CD4-positive, alpha-beta T cell treated with Interleukin-2 at 100 ng/mL for 4 hours (primary cell): ENCODE measurements at regions not wholly inside any gene's neighbourhood (a gene's known extent, or its start where the extent isn't known, plus 50 kb on each side); places are given as distances from the start of the nearest gene placed in this dataset.

Experiments
- DNase-seq: peaks from one replicate; pipeline ENCODE4 v3.0.0-alpha.2; 2020; ENCODE audit warnings: low spot score

DNA sequence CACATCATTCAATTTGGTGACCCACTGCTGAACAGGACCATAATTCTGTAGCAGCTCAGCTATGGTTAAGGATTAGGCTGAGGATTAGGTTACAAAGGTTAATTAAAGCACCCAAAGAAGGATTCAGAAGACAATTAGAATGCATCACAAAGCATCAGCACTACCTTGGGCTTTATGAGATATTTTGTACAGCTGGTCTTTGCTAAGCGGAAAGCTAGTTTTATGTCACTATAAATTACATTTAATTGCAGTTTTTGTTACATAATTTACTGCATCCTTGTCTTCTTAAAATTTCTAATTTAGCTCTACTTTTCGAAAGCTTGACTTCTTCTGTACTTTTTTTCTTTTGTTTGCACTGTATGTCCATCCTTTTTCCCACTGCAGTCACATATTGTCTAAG is 711.5 kb downstream of the RPS29 start:
- DNase-seq: no peak

DNA sequence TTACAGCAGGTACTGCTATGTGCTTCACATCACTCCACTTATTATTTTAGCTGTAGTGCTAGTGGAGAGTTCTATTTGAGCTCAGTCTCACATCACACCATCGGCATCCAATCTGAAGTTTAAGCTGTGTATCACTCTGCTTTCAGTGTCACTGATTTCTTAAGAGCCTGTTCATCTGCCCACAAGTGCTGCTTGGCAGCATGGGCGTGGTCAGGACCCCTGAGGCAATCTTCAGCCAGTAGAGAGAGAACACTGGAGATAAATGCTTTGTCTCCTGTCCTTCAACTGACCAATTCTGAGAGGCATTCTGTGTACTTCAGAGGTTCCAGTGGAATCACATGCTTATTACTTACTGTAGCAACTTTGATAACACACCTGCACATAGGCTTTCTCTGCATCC is 728.8 kb downstream of the RPS29 start:
- no peak for DNase-seq

DNA sequence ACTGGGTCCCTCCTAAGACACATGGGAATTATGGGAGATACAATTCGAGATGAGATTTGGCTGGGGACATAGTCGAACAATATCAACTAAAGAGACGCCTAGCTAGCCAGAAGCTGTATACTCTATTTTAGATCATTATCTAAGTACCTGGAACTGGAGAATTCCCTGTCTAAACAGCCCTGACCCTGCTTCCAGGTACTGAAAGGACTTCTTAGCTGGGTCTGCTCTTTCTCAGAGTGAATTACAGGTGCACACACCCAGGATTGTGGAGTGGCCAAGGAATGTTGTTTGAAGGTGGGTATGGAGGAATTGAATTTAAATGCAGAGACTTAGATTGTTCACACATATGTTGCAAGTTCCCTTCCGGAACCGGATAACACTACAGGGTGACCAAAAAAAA is 733.0 kb downstream of the RPS29 start:
- no peak for DNase-seq

DNA sequence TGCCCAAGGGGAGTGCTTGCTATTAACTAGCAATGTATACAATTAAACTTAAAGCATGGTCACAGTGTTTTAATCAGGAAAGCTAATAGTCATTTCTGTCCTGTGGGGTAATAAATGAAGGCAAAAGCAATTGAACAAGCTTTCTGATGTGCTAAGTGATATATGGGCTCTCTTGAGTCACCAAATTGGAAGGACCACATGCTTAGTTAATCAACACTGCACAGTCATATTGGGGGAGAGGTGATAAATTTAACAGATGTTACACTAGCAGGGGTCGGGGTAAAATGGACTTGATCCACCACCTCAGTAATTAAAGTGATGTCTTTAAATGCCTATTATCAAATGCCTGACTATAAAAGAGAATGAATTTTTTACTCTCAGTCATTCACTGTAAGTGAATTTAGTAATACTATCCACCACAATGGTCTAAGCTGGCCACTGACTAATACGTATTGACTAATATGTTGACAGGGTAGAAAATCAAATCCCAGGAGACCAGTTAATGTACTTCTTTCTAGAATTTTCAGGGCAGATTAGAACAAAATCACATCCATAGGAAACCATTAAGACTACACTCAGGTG is 736.3 kb downstream of the RPS29 start:
- no peak for DNase-seq

DNA sequence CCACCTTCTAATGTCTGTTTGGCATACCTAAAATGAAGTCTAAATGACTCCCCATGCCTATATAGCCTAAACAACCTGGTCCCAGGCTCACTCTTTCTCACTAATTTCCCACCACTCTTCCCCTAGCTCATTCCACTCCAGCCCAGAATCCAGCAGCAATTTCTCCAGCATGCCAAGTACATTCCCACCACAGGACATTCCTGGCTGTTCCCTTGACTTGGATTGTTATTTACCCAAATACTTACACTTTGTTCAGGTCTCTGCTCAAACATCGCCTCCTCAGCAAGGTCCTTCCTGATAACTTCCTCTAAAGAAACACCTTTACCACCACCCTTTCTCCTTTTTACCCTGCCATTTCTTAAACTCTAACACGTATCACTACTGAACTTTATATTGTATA is 743.4 kb downstream of the RPS29 start:
- no peak for DNase-seq

DNA sequence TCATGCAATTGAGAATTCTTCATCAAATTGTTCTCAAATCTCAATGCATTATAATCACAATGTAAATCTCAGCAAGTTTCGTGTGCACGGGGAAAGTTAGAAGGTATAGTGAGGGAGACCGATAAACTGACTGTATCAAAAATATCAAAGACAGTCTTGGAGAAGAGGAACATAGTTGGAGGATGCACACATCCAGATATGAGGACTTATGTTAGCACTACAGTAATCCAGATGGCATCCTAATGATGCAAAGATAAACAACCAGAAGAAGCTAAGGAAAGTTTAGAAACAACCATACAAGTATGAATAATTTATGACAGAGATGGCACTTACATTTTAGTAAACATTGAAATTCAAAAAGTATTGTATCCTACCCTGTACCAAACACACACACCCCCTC is 760.1 kb downstream of the RPS29 start:
- no peak for DNase-seq

DNA sequence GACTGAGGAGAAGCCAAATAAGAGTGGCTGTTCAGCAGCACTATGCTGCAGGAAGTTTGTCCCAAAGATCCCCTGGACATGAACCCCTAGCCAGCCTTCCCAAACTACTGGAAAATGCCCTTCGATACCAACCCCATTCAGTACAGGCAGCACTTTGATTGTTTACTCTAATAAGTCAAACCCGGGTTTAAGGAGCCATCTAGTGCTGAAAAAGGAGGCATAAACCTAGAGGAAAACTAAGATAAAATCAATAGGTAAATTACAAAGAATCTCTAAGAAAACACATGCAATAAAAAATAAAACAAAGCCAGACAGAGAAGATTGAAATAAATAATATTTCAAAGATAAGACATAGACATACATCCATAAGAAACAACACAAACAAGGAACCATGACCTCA is 771.6 kb downstream of the RPS29 start:
- DNase-seq: no peak

DNA sequence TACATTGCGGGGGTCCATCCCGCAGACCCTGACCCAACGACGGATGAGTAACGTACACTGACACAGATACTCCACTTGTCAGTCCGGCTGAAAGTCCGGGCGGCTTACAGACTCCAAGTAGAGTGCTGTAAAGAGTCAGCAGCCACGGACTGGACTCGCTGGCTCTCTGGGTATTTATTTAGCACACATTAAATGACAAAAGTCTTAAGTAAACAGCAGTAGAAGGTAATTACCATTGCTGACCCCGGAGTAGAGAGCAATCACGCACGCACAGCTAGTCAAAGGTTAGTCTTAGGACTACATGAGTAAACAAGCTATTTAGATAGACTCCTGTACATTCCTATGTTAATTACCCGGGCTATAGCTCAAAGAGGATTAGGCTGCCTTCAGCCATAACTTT is 780.9 kb downstream of the RPS29 start:
- DNase-seq: no peak

DNA sequence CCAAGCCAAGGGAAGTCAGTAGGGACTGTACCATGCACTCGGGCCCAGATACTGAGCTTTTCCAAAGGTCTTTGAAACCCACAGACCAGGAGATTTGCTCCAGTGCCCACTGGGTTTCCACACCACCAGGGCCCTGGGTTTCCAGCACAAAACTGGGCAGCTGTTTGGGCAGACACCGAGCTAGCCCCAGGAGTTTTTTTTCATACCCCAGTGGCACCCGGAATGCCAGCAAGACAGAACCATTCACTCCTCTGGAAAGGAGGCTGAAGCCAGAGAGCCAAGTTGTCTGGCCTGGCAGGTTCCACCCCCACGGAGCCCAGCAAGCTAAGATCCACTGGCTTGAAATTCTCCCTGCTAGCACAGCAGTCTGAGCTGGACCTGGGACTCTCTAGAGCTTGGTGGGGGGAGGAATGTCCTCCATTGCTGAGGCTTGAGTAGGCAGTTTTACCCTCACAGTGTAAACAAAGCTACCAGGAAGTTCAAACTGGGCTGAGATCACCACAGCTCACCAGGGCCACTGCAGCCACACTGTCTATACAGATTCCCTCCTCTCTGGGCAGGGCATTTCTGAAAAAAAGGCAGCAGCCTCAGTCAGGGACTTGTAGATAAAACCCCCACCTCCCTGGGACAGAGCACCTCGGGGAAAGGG is 793.7 kb downstream of the RPS29 start:
- no peak for DNase-seq

DNA sequence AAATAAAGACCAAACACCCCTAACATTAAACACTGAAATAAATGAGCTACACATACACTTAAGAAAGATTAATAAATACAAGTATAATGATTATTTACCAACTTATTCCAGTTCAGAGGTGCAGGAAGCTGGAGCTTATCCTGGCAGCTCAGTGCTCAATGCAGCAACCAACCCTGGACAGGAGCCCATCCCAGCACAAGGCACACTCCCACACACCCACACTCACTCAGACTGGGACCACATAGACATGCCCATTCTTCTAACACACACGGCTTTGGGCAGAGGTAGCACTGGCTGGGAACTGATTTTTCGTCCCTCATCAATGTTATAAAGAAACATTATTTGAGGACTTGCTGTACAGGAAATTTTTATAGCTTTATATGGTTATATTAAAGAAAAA is 797.4 kb downstream of the RPS29 start:
- DNase-seq: no peak

DNA sequence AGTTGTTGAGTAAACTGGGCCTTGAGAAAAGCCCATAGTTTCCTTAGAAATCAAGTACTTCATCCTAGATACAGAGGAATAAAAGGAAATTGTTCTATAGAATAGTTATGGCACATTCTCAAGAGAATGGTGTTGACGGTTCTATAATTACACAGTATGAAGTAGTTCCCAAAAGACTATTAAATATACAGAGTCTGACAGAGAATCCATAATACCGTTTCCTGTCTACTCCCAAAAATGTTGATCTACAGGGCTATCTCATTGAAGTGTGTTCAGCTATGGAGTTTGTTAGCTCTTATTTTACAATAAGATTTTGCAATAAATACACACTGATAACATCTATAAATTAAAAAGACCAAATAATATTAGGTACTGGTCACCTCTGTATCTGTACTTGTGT is 799.7 kb downstream of the RPS29 start:
- DNase-seq: no peak

DNA sequence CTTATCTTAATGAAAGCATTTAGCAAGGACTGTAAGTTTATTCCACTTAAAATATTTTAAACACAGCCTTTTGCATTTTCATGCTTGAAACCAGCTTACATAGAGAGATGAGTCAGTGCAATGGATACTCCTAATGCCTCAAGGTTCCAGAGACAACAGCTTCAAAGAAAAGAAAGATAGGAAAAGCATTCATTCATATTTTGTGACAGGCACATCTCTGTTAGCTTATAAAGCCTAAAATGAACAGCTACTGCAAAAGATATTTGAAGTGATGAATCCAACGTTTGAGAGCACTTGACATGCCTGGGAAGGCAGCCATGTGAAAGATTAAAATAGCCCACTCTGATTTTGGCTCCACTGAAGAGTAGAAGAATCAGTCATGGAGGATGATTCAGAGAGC is 814.5 kb downstream of the RPS29 start:
- DNase-seq: no peak

DNA sequence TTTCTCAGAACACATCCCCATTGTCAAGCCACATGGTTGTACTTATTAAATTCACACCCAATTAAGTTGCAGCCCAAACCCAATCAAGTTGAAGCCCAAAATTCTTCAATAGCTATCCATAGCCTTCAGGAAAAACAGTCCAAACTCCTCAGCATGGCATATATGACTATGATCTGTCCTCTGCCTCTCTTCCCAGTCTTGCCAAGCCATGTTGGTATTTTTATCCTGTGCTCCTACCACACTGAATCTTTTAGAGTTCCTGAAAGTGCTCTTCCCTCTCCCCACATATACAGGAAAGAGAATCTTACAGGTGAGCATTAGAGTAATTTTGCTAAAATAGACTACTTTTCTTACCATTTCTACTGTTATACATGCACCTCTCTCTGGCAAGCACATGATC is 834.9 kb downstream of the RPS29 start:
- no peak for DNase-seq

DNA sequence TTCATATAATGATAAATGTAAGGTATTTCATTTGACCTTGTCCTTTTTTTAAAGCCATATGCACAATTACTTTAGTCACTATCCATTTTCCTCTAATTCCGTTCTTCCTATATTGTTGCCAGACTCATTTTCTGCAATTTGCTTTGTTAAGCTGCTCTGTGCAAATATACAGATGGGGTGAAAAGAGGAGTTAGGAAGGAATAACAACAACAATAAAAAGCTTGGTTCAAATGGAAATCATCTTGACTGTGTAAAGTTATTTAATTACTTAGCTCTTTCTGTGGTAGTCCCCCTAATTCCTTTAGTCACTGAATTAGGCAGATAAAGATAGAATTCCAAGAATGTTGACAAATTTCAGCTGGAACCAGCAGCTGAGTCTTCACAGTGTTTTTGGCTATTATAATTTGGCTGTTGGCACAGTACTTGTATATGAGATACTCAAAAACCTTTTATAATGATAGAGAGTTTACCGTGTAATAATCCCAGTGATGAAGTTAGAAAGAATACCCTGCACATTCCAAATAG is 838.0 kb downstream of the RPS29 start:
- no peak for DNase-seq

DNA sequence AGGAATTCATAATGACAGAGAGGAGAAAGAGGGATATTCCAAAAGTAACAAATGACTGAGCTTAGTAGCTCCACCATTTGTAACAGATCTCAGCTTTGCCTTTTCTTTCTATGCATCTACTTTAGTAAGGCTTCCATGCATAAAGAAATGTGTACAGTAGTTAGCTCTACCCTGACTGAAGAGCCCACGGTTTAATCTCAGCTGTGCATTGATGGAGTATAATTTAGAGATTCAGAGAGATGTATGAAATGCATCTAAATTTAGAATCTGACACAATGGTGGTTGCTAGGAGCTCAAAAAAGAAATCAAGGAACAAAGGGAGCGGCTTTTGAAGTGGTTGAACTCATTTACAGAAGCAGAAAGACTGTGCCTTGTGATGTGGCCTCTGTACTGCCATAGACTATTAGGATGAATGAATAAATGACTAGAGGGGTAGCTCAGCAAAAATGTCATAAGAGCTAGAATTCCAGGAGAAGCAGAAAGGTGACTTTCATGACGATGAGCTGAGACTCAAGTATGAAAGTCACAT is 838.6 kb downstream of the RPS29 start:
- DNase-seq: no peak

DNA sequence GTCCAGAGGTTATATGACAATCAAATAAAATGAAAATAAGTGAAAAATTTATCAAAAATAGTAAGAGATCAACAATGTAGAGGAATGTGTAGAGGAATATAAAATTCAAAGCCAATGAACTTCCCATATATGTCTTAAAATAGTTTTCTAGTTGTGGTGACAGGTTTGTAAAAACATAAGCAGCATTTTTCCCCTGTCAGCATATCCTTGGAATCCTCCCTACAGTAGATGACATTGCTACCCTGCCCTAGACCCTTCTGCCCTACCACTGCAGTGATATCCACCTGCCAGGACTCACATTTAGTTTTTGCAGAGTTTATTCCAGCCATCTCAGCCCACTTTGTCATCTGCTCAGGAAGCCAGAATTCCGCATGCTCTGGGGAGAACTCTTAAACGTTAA is 842.0 kb downstream of the RPS29 start:
- no peak for DNase-seq

DNA sequence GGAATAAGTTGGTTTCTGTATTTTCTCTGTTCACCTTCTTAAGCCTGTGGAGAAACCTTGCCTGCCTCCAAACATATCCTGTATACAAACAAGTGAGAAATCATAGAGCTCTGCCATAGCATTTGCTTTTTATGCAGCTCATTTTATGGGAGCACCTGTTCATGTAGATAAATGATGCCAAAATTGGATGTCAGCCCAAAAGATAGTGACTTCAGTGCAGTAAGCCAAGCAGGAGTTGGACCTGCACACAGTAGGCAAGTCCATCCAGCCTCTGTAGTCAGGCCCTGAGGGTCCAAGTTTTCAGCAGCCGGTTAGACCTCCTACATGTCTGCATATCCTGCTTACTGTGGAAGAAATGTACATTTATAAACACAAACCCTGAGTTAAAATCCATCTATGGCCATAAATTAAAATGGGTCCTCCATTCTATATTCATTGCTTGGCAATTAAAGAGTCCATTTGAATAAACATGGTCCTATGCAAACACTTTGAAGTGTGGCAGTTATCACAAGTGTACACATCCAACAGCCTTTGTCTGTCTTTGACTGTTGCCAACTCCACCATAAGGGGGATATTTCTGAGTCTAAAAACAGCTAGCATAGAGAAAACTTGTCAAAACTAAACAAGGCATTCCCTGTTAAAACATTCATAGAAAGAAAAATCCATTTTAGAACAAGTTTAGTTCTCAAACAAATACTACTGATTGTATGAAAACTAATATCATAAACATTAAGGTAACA is 847.8 kb downstream of the RPS29 start:
- DNase-seq: no peak

DNA sequence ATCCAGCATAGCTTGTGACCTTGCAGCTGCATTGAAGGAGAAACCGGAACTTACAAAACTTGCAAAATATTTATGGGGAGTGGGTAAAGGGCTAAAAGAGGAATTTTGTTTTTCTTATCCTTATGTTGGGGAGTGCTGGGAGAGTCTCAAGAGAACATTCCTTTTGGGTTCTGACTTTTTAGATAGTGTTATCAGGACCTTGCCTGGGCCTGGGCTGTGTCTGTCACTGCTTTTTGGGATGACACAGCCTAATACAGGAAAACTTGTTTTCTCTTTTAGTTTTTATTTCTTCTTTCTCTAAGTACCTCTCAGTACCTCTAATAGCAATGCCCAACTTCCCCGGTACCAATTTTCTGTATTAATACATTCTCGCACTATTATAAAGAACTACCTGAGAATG is 850.6 kb downstream of the RPS29 start:
- DNase-seq: no peak

DNA sequence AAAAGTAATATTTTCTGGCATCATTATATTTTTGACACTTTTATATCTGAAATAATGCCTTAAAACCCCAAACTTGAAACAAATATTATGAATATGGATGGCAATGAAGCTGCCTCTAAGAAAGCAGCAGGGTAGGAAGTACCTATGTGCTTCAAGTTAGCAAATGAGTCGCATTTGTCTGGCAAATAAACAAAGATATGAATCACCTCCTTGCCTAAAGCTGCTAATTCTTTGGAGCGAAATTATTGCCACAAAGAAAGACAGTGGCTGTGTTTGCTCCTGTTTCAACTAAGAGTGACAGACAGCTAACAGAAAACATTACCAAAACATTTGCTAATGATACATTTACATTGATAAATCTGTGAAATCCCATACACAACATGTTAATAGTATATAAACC is 854.9 kb downstream of the RPS29 start:
- no peak for DNase-seq

DNA sequence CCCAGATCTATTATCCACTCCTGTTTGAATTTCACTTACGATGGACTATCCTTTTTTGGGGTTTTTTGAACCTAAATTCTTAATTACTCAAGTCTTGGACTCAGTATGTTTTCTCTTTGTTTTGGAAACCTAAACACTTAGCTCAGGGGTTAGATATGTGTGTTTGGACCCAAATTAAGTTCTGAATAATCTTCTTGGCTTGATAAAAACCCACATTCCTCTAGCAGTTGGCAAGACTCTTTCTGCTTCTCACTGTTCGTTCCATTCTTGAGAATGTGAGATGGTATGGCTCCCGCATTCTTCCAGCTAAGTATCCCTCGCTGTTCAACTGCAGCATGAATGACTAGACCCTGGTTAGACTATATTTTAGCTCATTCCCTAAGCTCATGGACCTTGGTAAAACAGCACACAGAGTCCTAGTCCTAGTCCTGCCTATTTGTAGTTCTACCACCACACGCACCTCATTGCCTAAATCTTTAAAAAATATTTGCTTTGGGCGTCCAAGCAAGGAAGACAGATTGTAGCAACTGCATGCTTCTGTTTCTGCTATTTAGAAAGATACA is 860.0 kb downstream of the RPS29 start:
- DNase-seq: no peak

DNA sequence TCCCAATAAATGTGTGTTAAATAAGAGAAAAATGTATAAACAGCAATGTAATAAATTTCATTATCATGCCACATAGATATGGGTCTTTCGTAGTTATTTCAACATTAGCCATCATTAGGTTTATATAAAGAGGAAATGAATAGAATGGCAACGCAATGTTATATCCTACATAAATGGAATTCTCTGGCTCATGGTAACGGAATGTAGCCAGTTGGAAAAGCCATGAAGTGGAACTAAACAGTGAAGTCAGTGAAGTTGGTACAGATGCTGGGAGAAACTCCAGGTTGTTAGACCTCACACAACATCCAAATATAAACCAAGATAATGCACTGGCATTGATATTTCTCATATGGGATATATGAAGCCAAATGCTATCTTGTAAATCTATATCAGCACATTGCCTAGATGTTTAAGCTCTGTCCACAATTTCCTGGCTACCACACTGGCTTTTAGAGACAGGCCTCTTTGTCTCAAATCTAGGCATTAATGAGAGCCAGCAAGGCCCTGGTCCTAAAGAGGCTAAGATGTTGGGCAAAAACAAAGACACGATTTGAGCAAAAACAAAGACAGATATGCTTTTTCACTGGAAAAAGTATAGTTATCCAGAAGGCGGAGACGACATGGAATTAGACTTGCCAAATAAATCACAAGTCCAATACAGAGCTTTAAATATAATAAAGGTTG is 861.0 kb downstream of the RPS29 start:
- DNase-seq: no peak

DNA sequence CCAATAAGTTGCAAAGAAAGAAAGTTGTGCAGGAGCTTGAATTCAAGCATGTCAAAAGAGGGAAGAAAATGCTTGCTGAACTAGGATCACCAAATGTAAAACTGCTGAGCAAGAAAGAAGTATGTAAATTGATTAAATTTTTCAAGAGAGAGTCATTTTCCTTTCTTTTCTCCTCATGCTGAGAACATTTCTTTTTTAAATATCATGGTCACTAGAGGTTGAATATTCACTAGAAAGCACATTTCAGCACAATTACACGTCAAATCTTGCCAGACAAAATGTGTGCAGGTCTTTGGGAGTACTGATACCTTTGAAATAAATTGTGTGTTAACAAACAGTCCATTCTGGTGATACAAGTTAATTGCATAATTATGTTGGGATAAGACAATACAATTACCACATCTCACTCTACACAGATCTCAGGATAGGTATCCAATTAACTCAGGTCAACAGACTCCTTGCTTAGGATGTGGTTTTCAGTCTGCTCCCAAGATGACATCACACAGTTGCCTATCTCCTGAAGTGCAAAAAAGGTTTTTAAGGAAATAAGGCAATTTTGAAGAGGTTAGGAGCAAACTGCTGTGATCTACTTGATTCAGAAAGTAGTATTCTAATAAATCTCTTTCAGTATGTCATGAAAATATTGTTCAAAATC is 862.2 kb downstream of the RPS29 start:
- no peak for DNase-seq
